ENCODE measurements at regions not wholly inside any gene's neighbourhood (a gene's known extent, or its start where the extent isn't known, plus 50 kb on each side); places are given as distances from the start of the nearest gene placed in this dataset.

DNA sequence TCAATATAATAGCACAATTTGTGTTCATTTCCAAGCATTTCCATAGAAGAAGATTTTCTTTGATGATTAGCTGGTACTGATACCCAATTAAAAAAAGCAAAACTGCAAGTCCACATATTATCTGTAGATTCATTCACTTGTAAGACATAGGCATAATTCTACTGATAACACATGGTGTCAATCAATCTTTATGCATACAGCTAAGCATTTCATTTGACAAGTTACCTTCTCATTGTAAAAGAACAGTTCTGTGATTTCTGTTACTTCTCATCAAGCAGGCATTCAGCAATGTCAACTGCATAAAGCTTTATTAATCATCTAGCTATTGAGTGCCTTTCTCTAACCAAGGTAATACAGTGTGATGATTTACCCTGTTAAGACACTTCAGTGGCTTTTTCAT, 672.0 kb downstream of the PLOD2 start:
- no peak overlapping the region for H2AK5ac ChIP-seq (ENCODE audit: insufficient read length, low read length)
- H3K18ac ChIP-seq (ENCODE audit: insufficient read length, low read depth, low read length), result no peak overlapping the region
- H3K9me3 ChIP-seq (ENCODE audit: control insufficient read depth, low read depth, low read length), result no peaks in the 10 kb centered on the region
- H3K27me3 ChIP-seq (ENCODE audit: insufficient read depth, low read length), result no peaks in the 10 kb centered on the region
- TF ChIP-seq, protein P1, sequence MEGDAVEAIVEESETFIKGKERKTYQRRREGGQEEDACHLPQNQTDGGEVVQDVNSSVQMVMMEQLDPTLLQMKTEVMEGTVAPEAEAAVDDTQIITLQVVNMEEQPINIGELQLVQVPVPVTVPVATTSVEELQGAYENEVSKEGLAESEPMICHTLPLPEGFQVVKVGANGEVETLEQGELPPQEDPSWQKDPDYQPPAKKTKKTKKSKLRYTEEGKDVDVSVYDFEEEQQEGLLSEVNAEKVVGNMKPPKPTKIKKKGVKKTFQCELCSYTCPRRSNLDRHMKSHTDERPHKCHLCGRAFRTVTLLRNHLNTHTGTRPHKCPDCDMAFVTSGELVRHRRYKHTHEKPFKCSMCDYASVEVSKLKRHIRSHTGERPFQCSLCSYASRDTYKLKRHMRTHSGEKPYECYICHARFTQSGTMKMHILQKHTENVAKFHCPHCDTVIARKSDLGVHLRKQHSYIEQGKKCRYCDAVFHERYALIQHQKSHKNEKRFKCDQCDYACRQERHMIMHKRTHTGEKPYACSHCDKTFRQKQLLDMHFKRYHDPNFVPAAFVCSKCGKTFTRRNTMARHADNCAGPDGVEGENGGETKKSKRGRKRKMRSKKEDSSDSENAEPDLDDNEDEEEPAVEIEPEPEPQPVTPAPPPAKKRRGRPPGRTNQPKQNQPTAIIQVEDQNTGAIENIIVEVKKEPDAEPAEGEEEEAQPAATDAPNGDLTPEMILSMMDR (conservative IDR thresholded peaks at IDR 0.05), result no peak
- no peak overlapping the region for H2BK5ac ChIP-seq (ENCODE audit: insufficient read length, low read length)
- H3K4me1 ChIP-seq (ENCODE audit: insufficient read depth, low read length), result peaks cover 4% of the 10 kb centered on the region; the same call in 1 of the 2 replicates
- H3K23me2 ChIP-seq (ENCODE audit: insufficient read length, low read depth, low read length, poor library complexity, severe bottlenecking), result no peaks in the 10 kb centered on the region
- no peak overlapping the region for H3T11ph ChIP-seq (ENCODE audit: low read length)
- no peak overlapping the region for H4K5ac ChIP-seq (ENCODE audit: insufficient read length, low read depth, low read length)
- H3K4me3 Mint-ChIP-seq, result no peak overlapping the region
- no peak overlapping the region for H2BK120ac ChIP-seq (ENCODE audit: low read depth, low read length, poor library complexity, severe bottlenecking)
- no peak for DNase-seq
- no peak overlapping the region for H3K27ac ChIP-seq (ENCODE audit: insufficient read length, low read depth, low read length)
- H3K79me2 ChIP-seq (ENCODE audit: insufficient read depth, low read length), result no peaks in the 10 kb centered on the region
- peaks cover 21 to 30% of the 10 kb centered on the region in 2 experiments for H3K4me1 Mint-ChIP-seq
- no peaks in the 10 kb centered on the region for H3K79me1 ChIP-seq (ENCODE audit: insufficient read depth, low read depth, low read length, poor library complexity, severe bottlenecking)
- no peak overlapping the region for H3K4ac ChIP-seq (ENCODE audit: low read depth, low read length)
- H3K27me3 Mint-ChIP-seq (ENCODE audit: low read depth), result no peaks in the 10 kb centered on the region
- H2BK20ac ChIP-seq (ENCODE audit: low read depth, low read length, poor library complexity, severe bottlenecking), result no peak overlapping the region
- no peak overlapping the region for H3K14ac ChIP-seq (ENCODE audit: insufficient read depth, low read length)
- H3K56ac ChIP-seq (ENCODE audit: insufficient read length, low read depth, low read length), result no peak overlapping the region
- H4K8ac ChIP-seq (replicated peaks; ENCODE audit: insufficient read length, low read depth, low read length), result no peak overlapping the region
- no peak overlapping the region for H4K91ac ChIP-seq (ENCODE audit: insufficient read length, low read depth, low read length)
- H3K36me3 Mint-ChIP-seq (ENCODE audit: insufficient read depth in 1 of 3, low read depth in 3 of 3), result no peaks in the 10 kb centered on the region
- no peak overlapping the region for H2BK12ac ChIP-seq (ENCODE audit: insufficient read length, low read depth, low read length)
- no peak overlapping the region for H3K23ac ChIP-seq (ENCODE audit: insufficient read length, low read depth, low read length)
- H3K9me3 Mint-ChIP-seq, result no peaks in the 10 kb centered on the region
- no peak overlapping the region for H3K4me2 ChIP-seq (ENCODE audit: insufficient read depth, insufficient read length, low read length)
- H2BK15ac ChIP-seq (ENCODE audit: low read depth, low read length), result no peak overlapping the region
- H4K20me1 ChIP-seq (ENCODE audit: control insufficient read depth, insufficient read depth, insufficient read length), result no peaks in the 10 kb centered on the region
- H2AFZ ChIP-seq (ENCODE audit: low read length), result no peak overlapping the region
- no peak overlapping the region for H3K27ac Mint-ChIP-seq
- no peak overlapping the region for H3K9ac ChIP-seq (ENCODE audit: extremely low read depth, insufficient read length, low read length)

All from H9 (cell line).